ENCODE measurements at regions not wholly inside any gene's neighbourhood (a gene's known extent, or its start where the extent isn't known, plus 50 kb on each side); places are given as distances from the start of the nearest gene placed in this dataset.

- Histone ChIP-seq H3K36me3 (replicated peaks) (no peaks in the 10 kb centered on the region), H3K27ac (no peak overlapping the region), H3K4me3 (ENCODE audit: low read depth, low read length) (no peak overlapping the region), H3K27me3 (replicated peaks) (no peaks in the 10 kb centered on the region)
- DNase-seq, result no peak
- in situ Hi-C loops (cut with HindIII; ENCODE audit: low pct_ligation_motif_present, low sequenced_read_pairs), result no loop called here
- TF ChIP-seq CTCF (IDR thresholded peaks at IDR 0.05; ENCODE audit: low read depth, low read length, missing control alignments), result no peak
Measured at GRCh38 chr5:143757116-143757515, 54.8 kb upstream of the HMHB1 start.

GRCh38 chr5:143755966-143756365, 56.0 kb upstream of the HMHB1 start:
- H3K36me3 ChIP-seq (replicated peaks), result no peaks in the 10 kb centered on the region
- no peak for TF ChIP-seq CTCF (IDR thresholded peaks at IDR 0.05; ENCODE audit: low read depth, low read length, missing control alignments)
- H3K4me3 ChIP-seq (ENCODE audit: low read depth, low read length), result no peak overlapping the region
- H3K27ac ChIP-seq, result no peak overlapping the region
- in situ Hi-C loops (cut with HindIII; ENCODE audit: low pct_ligation_motif_present, low sequenced_read_pairs), result no loop called here
- no peak for DNase-seq
- H3K27me3 ChIP-seq (replicated peaks), result no peaks in the 10 kb centered on the region

GRCh38 chr5:143752165-143752850, 59.7 kb upstream of the HMHB1 start:
- no peak for TF ChIP-seq CTCF (IDR thresholded peaks at IDR 0.05; ENCODE audit: low read depth, low read length, missing control alignments)
- no peaks in the 10 kb centered on the region for H3K36me3 ChIP-seq (replicated peaks)
- in situ Hi-C loops (cut with HindIII; ENCODE audit: low pct_ligation_motif_present, low sequenced_read_pairs), result no loop called here
- no peak overlapping the region for H3K4me3 ChIP-seq (ENCODE audit: low read depth, low read length)
- H3K27ac ChIP-seq, result no peak overlapping the region
- DNase-seq, result no peak
- no peaks in the 10 kb centered on the region for H3K27me3 ChIP-seq (replicated peaks)

GRCh38 chr5:143751342-143751741, 60.6 kb upstream of the HMHB1 start:
- TF ChIP-seq CTCF (IDR thresholded peaks at IDR 0.05; ENCODE audit: low read depth, low read length, missing control alignments), result no peak
- no peaks in the 10 kb centered on the region for H3K27me3 ChIP-seq (replicated peaks)
- H3K4me3 ChIP-seq (ENCODE audit: low read depth, low read length), result no peak overlapping the region
- H3K36me3 ChIP-seq (replicated peaks), result no peaks in the 10 kb centered on the region
- in situ Hi-C loops (cut with HindIII; ENCODE audit: low pct_ligation_motif_present, low sequenced_read_pairs), result no loop called here
- H3K27ac ChIP-seq, result no peak overlapping the region
- DNase-seq, result no peak

GRCh38 chr5:143749581-143750205, 62.3 kb upstream of the HMHB1 start:
- Histone ChIP-seq H3K36me3 (replicated peaks) (no peaks in the 10 kb centered on the region), H3K27me3 (replicated peaks) (no peaks in the 10 kb centered on the region), H3K27ac (no peak overlapping the region), H3K4me3 (ENCODE audit: low read depth, low read length) (no peak overlapping the region)
- in situ Hi-C loops (cut with HindIII; ENCODE audit: low pct_ligation_motif_present, low sequenced_read_pairs), result no loop called here
- DNase-seq, result no peak
- no peak for TF ChIP-seq CTCF (IDR thresholded peaks at IDR 0.05; ENCODE audit: low read depth, low read length, missing control alignments)

All from brain microvascular endothelial cell (primary cell).